IMR-90 (cell line): ENCODE measurements at regions not wholly inside any gene's neighbourhood (a gene's known extent, or its start where the extent isn't known, plus 50 kb on each side); places are given as distances from the start of the nearest gene placed in this dataset.

Source experiments
- BHLHE40 ChIP-seq: fragments of 150-350 bp; IDR thresholded peaks from 2 replicates; pipeline ENCODE4 v1.6.1; 2016; ENCODE audit warnings: mild to moderate bottlenecking, low read depth, low read length
- CEBPB ChIP-seq: IDR thresholded peaks from 2 replicates; pipeline ENCODE4 v1.6.1; 2012; ENCODE audit warnings: low read depth, low read length, improper control_type of control experiment
- CTCF ChIP-seq: conservative IDR thresholded peaks from 2 replicates; pipeline ENCODE4 v1.5.1; 2012; ENCODE audit warnings: mild to moderate bottlenecking, low read depth, low read length, improper control_type of control experiment
- FOS ChIP-seq: fragments of 150-350 bp; IDR thresholded peaks from 2 replicates; pipeline ENCODE4 v1.6.1; 2016; ENCODE audit warnings: low read depth, low read length
- MAFK ChIP-seq: IDR thresholded peaks from 2 replicates; pipeline ENCODE4 v1.6.1; 2012; ENCODE audit warnings: low read depth, low read length, improper control_type of control experiment
- NFE2L2 ChIP-seq: fragments of 150-350 bp; IDR thresholded peaks from 2 replicates; pipeline ENCODE4 v1.6.1; 2016; ENCODE audit warnings: low read depth, mild to moderate bottlenecking, low read length
- POLR2A ChIP-seq: IDR thresholded peaks from 2 replicates; pipeline ENCODE4 v1.6.1; 2012; ENCODE audit warnings: mild to moderate bottlenecking, low read depth, low read length
- RCOR1 ChIP-seq: IDR thresholded peaks from 2 replicates; pipeline ENCODE4 v1.6.1; 2012; ENCODE audit warnings: mild to moderate bottlenecking, low read length, improper control_type of control experiment; ENCODE audit not compliant: insufficient replicate concordance
- RFX5 ChIP-seq: IDR thresholded peaks from 2 replicates; pipeline ENCODE4 v1.8.0; 2012; ENCODE audit warnings: low read depth, mild to moderate bottlenecking, low read length, moderate library complexity
- SMC3 ChIP-seq: fragments of 150-350 bp; IDR thresholded peaks from 2 replicates; pipeline ENCODE4 v1.6.1; 2016; ENCODE audit warnings: low read depth, mild to moderate bottlenecking, antibody characterized with exemption, low read length, moderate library complexity
- USF2 ChIP-seq: fragments of 150-350 bp; IDR thresholded peaks from 2 replicates; pipeline ENCODE4 v1.6.1; 2017; ENCODE audit warnings: mild to moderate bottlenecking, antibody characterized with exemption, low read length, low read depth

GRCh38 chr5:65077653-65078052, 308.9 kb downstream of the CWC27 start:
- TF ChIP-seq POLR2A (no peak), CTCF (no peak), FOS (no peak), RFX5 (no peak), USF2 (no peak), MAFK (no peak), BHLHE40 (no peak), CEBPB (no peak), SMC3 (no peak), NFE2L2 (no peak), RCOR1 (no peak)
